NCI-H2107 treated with DMSO at 0.1 percent for 48 hours (cell line): ENCODE measurements at regions not wholly inside any gene's neighbourhood (a gene's known extent, or its start where the extent isn't known, plus 50 kb on each side); places are given as distances from the start of the nearest gene placed in this dataset.

Experiments used
- DNase-seq: peaks from one replicate; lab custom pipeline; 2025; ENCODE audit not compliant: unreplicated experiment; lab: John Stamatoyannopoulos, UW

DNA sequence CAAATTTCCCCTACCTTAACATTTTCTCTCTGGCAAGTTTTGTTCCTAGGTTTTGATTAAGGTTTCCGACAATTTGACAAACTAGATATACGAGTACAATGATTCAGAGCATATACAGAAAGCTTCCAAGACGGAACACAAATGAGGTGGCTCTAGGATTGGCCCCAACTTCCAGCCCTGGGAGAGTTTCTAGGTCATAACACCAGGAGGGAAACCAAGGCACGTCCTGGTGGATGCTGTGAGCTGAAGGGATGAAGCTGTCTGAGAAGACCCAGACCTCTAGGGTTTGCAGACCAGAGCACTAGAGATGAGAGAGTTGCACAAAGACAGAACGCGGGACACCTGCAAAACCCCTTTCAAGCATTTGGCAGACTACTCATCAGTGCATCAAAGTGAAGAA lies 51.5 kb upstream of the CAND1 start:
- DNase-seq: no peak
